H1 (cell line): ENCODE measurements at regions not wholly inside any gene's neighbourhood (a gene's known extent, or its start where the extent isn't known, plus 50 kb on each side); places are given as distances from the start of the nearest gene placed in this dataset.

Experiments used
- CREB1 ChIP-seq: IDR thresholded peaks from 2 replicates; pipeline ENCODE4 v1.6.1; 2012; ENCODE audit warnings: inconsistent platforms
- TF ChIP-seq, protein P1 (sequence below), 3 experiments: IDR thresholded peaks; 1 replicate in 2 of 3; 2 replicates in 1 of 3; pipeline versions ENCODE4 v1.5.1 to v1.6.1; 2011; ENCODE audit warnings: low read length in 3 of 3, mild to moderate bottlenecking in 3 of 3, inconsistent platforms in 2 of 3, low read depth in 1 of 3, moderate library complexity in 1 of 3; ENCODE audit not compliant: insufficient read depth in 1 of 3; ENCODE audit errors: control extremely low read depth in 1 of 3

DNA sequence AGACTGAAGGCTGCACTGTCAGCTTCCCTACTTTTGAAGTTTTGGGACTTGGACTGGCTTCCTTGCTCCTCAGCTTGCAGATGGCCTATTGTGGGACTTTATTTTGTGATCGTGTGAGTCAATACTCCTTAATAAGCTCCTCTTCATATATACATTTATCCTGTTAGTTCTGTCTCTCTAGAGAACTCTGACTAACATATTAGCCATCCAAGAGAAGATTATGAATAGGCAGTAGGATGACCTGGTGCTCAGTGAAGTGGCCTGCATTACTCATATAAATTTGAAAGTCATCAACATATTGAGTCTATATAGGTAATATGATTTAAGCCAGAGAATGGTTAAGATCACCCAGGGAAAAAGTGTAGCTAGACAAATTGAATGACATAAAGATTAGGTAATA, 136.3 kb upstream of the UFM1 start:
- TF ChIP-seq CREB1 = no peak
- TF ChIP-seq, protein P1, sequence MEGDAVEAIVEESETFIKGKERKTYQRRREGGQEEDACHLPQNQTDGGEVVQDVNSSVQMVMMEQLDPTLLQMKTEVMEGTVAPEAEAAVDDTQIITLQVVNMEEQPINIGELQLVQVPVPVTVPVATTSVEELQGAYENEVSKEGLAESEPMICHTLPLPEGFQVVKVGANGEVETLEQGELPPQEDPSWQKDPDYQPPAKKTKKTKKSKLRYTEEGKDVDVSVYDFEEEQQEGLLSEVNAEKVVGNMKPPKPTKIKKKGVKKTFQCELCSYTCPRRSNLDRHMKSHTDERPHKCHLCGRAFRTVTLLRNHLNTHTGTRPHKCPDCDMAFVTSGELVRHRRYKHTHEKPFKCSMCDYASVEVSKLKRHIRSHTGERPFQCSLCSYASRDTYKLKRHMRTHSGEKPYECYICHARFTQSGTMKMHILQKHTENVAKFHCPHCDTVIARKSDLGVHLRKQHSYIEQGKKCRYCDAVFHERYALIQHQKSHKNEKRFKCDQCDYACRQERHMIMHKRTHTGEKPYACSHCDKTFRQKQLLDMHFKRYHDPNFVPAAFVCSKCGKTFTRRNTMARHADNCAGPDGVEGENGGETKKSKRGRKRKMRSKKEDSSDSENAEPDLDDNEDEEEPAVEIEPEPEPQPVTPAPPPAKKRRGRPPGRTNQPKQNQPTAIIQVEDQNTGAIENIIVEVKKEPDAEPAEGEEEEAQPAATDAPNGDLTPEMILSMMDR (IDR thresholded peaks at IDR 0.05; ENCODE audit: control extremely low read depth in 1 of 3, insufficient read depth in 1 of 3, low read depth in 1 of 3, low read length in 3 of 3) = no peak
